Lower leg skin (tissue), 4 donors: ENCODE measurements at regions not wholly inside any gene's neighbourhood (a gene's known extent, or its start where the extent isn't known, plus 50 kb on each side); places are given as distances from the start of the nearest gene placed in this dataset.

ENCODE experiments used
- DNase-seq, 2 donors: peaks; one replicate each; pipeline ENCODE4 v3.0.0-alpha.2; 2019; ENCODE audit warnings: low spot score in 2 of 2
- H3K4me3 ChIP-seq: fragments of 200-600 bp; sonication (generic); 2 replicates; pipeline ENCODE4 v1.5.1; 2017; ENCODE audit warnings: mild to moderate bottlenecking, low read depth; ENCODE audit not compliant: poor library complexity, severe bottlenecking
- POLR2A ChIP-seq, 2 donors: fragments of 450-650 bp; IDR thresholded peaks; one replicate each; pipeline ENCODE4 v1.6.1; 2016 to 2017; ENCODE audit warnings: antibody characterized with exemption in 2 of 2, mild to moderate bottlenecking in 1 of 2, moderate library complexity in 1 of 2
- WGBS, 2 donors: methylation state at CpG; one replicate each; pipeline ENCODE4 v1.1.5; 2018; 5-methylcytosine and 5-hydroxymethylcytosine counted together
- intact Hi-C: fragments of 100-400 bp; cut with DNase I; formaldehyde crosslinking; loops from one replicate; pipeline ENCODE4 v1.15.0; 2023; ENCODE audit warnings: low total_unique reads
- TF ChIP-seq, protein P1 (sequence below), 3 donors: fragments of 450-650 bp; IDR thresholded peaks; one replicate each; pipeline ENCODE4 v1.5.1; 2016; ENCODE audit warnings: antibody characterized with exemption in 3 of 3, mild to moderate bottlenecking in 3 of 3, moderate library complexity in 2 of 3

DNA sequence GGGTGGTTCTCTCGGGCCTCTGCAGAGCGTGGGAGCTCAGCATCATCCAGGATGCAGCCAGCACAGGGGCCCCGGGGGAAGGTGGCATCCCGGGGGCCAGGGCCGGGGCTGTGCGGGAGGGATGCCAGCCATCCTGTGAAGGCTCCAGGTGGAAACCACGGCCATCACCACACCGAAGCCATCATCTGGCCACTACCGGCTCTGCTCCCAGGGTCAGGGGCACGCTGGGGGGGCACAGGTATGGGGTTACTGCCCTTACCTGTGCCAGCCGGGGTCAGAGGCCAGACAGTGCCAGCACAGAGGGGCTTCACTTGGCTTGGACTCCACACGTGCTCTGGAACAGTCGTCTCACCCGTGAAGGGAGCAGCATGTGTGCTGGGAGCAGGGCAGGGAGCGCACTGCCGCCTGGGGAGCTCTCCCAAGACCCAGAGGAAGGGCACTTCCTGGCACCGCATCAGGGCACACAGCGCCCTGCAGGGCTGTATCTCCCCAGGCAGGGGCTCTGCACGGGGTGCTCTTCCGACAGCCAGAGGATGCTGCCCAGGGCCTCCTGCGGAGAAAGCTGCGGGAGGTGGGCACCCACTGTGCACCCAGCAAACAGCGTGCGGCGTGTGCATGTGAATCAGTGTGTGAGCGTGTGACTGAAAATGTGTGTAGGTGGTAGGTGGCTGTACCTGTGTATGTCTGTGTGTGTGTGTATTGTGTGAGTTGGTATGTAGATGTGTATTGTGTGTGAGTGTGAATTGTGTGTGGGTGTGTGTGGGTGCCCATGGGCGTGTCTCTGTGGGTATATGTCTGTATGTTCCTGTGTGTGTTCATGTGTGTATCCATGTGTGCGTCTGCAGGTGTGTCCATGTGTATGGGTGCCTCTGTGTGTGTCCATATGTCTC lies 75.0 kb downstream of the PTGR3 start:
- TF ChIP-seq, protein P1, sequence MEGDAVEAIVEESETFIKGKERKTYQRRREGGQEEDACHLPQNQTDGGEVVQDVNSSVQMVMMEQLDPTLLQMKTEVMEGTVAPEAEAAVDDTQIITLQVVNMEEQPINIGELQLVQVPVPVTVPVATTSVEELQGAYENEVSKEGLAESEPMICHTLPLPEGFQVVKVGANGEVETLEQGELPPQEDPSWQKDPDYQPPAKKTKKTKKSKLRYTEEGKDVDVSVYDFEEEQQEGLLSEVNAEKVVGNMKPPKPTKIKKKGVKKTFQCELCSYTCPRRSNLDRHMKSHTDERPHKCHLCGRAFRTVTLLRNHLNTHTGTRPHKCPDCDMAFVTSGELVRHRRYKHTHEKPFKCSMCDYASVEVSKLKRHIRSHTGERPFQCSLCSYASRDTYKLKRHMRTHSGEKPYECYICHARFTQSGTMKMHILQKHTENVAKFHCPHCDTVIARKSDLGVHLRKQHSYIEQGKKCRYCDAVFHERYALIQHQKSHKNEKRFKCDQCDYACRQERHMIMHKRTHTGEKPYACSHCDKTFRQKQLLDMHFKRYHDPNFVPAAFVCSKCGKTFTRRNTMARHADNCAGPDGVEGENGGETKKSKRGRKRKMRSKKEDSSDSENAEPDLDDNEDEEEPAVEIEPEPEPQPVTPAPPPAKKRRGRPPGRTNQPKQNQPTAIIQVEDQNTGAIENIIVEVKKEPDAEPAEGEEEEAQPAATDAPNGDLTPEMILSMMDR (IDR thresholded peaks at IDR 0.05): no peak
- TF ChIP-seq POLR2A (IDR thresholded peaks at IDR 0.05): no peak
- 87% methylated on average over 13 to 28 of the region's 28 CpGs for WGBS, 2 donors
- DNase-seq: peak in 1 of 2 donors; percentile 3
- H3K4me3 ChIP-seq: no peak overlapping the region
- intact Hi-C loops: no loop called here

DNA sequence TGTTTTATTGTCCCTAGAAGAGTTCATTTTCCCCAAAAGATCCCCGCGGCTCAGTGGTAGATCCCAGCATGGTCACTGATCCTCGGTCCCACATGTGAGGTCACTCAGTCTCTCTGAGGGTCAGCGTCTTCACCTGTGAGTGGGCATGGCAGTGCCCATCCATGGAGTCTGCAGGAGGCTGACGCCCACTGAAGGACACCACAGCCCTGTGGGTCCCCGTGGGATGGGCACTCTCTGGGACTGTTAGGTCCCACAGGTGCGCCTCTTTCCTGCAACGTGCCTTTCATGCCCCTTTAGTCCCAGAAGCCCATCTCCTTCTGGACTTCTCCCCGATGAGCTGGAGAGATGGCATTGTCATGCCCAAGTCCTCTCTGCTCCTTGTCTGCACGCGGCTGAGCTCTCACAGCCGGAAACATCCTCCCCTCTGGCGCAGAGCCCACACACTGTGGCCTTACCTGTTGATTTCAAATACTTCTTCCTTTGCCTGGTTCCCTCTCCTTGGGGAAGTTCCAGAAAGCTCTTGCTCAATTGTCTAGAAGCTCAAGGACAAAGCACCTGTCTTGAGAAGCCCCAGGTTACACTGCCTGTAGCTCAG lies 75.9 kb downstream of the PTGR3 start:
- intact Hi-C loops: no loop called here
- peak in 1 of 2 donors; percentile 1 for DNase-seq
- WGBS, 2 donors: 85% methylated on average over 13 of the region's 13 CpGs
- H3K4me3 ChIP-seq: no peak overlapping the region
- no peak for TF ChIP-seq POLR2A (IDR thresholded peaks at IDR 0.05)
- TF ChIP-seq, protein P1 (IDR thresholded peaks at IDR 0.05): no peak

DNA sequence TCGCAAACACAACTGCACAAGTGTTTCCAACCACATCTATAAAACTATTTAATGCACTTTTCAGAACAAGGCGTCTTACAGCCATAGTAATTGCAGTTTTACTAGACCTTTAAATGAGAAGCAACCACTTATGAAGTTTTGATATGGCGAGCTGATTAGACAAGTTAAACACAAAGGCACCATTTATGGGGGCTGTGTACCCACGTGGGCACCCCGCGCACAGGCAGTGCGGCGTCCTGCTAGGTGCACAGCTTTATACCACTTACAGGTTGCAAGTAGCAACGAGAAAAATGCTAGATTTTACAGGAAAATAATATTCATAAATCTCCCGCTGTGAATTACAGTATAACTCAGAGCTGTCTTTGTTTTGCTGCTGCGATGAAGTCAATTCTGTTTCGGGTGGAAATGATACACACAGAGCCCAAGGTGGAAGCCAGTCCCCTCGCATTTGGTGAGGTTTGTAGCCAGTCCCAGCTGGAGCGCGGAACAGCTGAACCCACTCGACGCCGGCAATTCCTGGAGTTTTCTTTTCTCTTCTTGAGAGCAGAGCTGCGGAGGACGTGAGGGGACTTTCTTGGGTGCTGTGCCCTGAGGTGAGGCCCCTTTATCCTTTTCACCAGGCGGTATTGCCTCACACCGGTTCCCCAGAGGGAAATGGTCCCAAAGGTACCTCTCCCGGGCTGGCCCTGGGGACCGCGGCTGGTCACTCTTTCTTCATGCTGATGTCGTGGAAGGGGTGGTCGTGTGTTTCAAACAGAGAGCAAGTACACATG lies 76.7 kb downstream of the PTGR3 start:
- TF ChIP-seq, protein P1 (IDR thresholded peaks at IDR 0.05): no peak
- no peak for TF ChIP-seq POLR2A (IDR thresholded peaks at IDR 0.05)
- WGBS, 2 donors: 91 to 93% methylated on average over 27 of the region's 27 CpGs
- DNase-seq: peak in 1 of 2 donors; percentile 8
- no peak overlapping the region for H3K4me3 ChIP-seq
- intact Hi-C loops: no loop called here

DNA sequence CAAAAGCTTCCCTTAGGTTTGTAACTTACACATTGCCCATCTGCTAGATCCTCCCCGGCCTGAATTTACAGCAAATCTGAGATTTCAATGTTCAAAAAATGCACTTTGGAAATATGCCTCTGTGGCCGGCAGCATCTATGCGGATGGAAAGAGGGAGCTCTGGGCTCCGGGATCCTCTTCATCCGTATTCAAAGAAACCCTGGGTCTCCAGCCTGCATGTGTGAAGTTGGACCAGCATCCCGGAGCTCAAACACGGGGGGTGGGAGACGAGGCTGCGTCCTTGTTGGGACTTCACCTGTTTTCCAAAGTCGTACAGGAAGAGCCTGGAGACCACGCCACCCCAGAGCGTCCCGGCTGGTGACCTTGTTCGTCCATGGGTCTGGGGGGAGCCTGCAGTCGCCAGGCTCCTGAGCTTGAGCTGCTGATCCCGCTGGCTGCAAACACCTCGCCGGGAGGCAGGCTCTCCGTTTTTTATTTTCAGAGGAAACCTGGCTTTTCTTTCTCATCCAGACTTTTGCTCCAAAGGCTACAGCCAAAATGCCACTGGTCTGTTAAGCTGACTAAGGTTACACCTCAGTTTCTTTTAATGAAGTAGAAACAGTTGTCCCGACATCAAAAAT lies 77.4 kb downstream of the PTGR3 start:
- no peak overlapping the region for H3K4me3 ChIP-seq
- intact Hi-C loops: no loop called here
- TF ChIP-seq, protein P1 (IDR thresholded peaks at IDR 0.05): no peak
- no peak for TF ChIP-seq POLR2A (IDR thresholded peaks at IDR 0.05)
- WGBS, 2 donors: 56 to 62% methylated on average over 20 of the region's 20 CpGs
- peak in 1 of 2 donors; percentile 6 for DNase-seq

DNA sequence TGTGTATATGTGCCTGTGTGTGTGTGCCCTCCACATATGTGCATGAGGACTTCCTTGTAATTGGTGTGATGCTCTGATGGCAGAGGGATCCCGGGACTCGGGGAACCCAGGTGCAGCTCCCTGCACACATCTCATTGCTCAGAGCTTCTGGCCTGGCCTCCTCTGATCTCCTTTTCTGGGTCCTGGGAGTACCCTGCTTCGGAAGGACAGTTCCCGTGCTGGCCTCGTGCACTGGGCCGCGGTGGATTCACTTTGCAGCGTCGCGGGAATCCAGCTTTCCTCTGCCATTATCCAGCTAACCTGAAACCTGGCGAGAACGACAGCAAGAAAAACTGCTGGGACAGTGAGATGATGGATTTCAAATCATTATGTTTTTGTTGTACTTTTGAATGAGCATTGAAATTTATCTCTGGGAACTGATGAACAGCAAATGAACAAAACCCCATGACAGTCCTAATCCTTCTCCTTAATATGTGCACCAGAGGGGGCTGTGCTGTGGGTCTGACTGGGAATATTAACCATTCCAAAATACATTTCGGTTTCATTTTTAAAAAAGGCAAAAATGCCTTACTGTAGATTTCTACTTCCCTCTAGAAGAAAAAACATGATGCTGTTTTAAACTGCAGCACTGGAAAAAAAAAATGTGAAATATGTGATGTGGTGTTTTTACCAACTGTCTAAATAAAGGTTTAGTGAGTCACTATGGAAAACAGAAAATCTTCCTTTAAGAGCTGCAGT lies 78.2 kb downstream of the PTGR3 start:
- H3K4me3 ChIP-seq: no peak overlapping the region
- WGBS, 2 donors: 77 to 83% methylated on average over 13 of the region's 13 CpGs
- intact Hi-C loops: no loop called here
- peak in 1 of 2 donors; percentile 4 for DNase-seq
- no peak for TF ChIP-seq POLR2A (IDR thresholded peaks at IDR 0.05)
- TF ChIP-seq, protein P1 (IDR thresholded peaks at IDR 0.05): no peak
